ENCODE measurements at regions not wholly inside any gene's neighbourhood (a gene's known extent, or its start where the extent isn't known, plus 50 kb on each side); places are given as distances from the start of the nearest gene placed in this dataset.

- DNase-seq (ENCODE audit: low read depth) (no peak), FAIRE-seq (peak; percentile 80)
- Histone ChIP-seq H3K9me3 (ENCODE audit: insufficient read depth, low read depth, low read length) (no peaks in the 10 kb centered on the region), H3K27ac (ENCODE audit: low read depth, low read length) (no peak overlapping the region), H3K36me3 (ENCODE audit: insufficient read depth, low read length) (no peaks in the 10 kb centered on the region), H3K4me2 (ENCODE audit: low read length) (no peak overlapping the region), H4K20me1 (ENCODE audit: insufficient read depth, low read length) (no peaks in the 10 kb centered on the region), H2AFZ (ENCODE audit: low read depth, low read length) (no peak overlapping the region), H3K79me2 (ENCODE audit: insufficient read depth, low read length) (no peaks in the 10 kb centered on the region), H3K9ac (ENCODE audit: low read length) (no peak overlapping the region), H3K4me3 (ENCODE audit: insufficient read depth, low read depth, low read length) (no peak overlapping the region), H3K4me1 (ENCODE audit: insufficient read depth, low read length) (no peaks in the 10 kb centered on the region), H3K27me3 (ENCODE audit: insufficient read depth, low read length) (no peaks in the 10 kb centered on the region)
- H3K36me3 Mint-ChIP-seq (ENCODE audit: low read depth, unreplicated experiment), result no peaks in the 10 kb centered on the region
- no peak for TF ChIP-seq EZH2 (IDR thresholded peaks at IDR 0.05; ENCODE audit: insufficient read depth, low read length)
- TF ChIP-seq, protein P1, sequence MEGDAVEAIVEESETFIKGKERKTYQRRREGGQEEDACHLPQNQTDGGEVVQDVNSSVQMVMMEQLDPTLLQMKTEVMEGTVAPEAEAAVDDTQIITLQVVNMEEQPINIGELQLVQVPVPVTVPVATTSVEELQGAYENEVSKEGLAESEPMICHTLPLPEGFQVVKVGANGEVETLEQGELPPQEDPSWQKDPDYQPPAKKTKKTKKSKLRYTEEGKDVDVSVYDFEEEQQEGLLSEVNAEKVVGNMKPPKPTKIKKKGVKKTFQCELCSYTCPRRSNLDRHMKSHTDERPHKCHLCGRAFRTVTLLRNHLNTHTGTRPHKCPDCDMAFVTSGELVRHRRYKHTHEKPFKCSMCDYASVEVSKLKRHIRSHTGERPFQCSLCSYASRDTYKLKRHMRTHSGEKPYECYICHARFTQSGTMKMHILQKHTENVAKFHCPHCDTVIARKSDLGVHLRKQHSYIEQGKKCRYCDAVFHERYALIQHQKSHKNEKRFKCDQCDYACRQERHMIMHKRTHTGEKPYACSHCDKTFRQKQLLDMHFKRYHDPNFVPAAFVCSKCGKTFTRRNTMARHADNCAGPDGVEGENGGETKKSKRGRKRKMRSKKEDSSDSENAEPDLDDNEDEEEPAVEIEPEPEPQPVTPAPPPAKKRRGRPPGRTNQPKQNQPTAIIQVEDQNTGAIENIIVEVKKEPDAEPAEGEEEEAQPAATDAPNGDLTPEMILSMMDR (IDR thresholded peaks at IDR 0.05; ENCODE audit: insufficient read depth, low read depth, low read length), result no peak
- H3K27ac Mint-ChIP-seq (ENCODE audit: unreplicated experiment), result no peak overlapping the region
- no peaks in the 10 kb centered on the region for H3K4me1 Mint-ChIP-seq (ENCODE audit: low read depth, unreplicated experiment)
- no peak overlapping the region for H3K4me3 Mint-ChIP-seq (ENCODE audit: unreplicated experiment)
- H3K9me3 Mint-ChIP-seq (ENCODE audit: unreplicated experiment), result no peaks in the 10 kb centered on the region
- H3K27me3 Mint-ChIP-seq (ENCODE audit: low read depth, unreplicated experiment), result no peaks in the 10 kb centered on the region
Observed at GRCh38 chrX:83446355-83446754, 61.7 kb upstream of the POU3F4 start.

All from astrocyte (in vitro differentiated cells and primary cell).